ENCODE measurements at regions not wholly inside any gene's neighbourhood (a gene's known extent, or its start where the extent isn't known, plus 50 kb on each side); places are given as distances from the start of the nearest gene placed in this dataset.

GRCh38 chr3:34360713-34361112 lies 562.3 kb downstream of the PDCD6IP start:
- H3K27ac Mint-ChIP-seq = no peak overlapping the region
- peaks cover 46% of the 10 kb centered on the region for H3K9me3 Mint-ChIP-seq
- no peak for DNase-seq
- 0 out of 2 replicates have a peak, but pooled peaks cover 5% of the 10 kb centered on the region for H3K36me3 Mint-ChIP-seq (ENCODE audit: low read depth)
- no peak overlapping the region for H3K4me3 Mint-ChIP-seq
- TF ChIP-seq CTCF (IDR thresholded peaks at IDR 0.05) = no peak
- H3K4me1 Mint-ChIP-seq (ENCODE audit: low read depth) = no peaks in the 10 kb centered on the region
- H3K27me3 Mint-ChIP-seq (ENCODE audit: insufficient read depth) = no peaks in the 10 kb centered on the region

GRCh38 chr3:34361921-34362320 lies 563.5 kb downstream of the PDCD6IP start:
- DNase-seq = no peak
- no peaks in the 10 kb centered on the region for H3K4me1 Mint-ChIP-seq (ENCODE audit: low read depth)
- H3K9me3 Mint-ChIP-seq = peaks cover 41% of the 10 kb centered on the region
- no peaks in the 10 kb centered on the region for H3K27me3 Mint-ChIP-seq (ENCODE audit: insufficient read depth)
- H3K4me3 Mint-ChIP-seq = no peak overlapping the region
- no peak for TF ChIP-seq CTCF (IDR thresholded peaks at IDR 0.05)
- H3K36me3 Mint-ChIP-seq (ENCODE audit: low read depth) = no peaks in the 10 kb centered on the region; the same call in 1 of the 2 replicates
- no peak overlapping the region for H3K27ac Mint-ChIP-seq

- Mint-ChIP-seq H3K36me3 (ENCODE audit: low read depth) (no peaks in the 10 kb centered on the region; the same call in 1 of the 2 replicates), H3K27ac (no peak overlapping the region), H3K4me1 (ENCODE audit: low read depth) (no peaks in the 10 kb centered on the region), H3K9me3 (peaks cover 41% of the 10 kb centered on the region), H3K27me3 (ENCODE audit: insufficient read depth) (no peaks in the 10 kb centered on the region), H3K4me3 (no peak overlapping the region)
- no peak for DNase-seq
- no peak for TF ChIP-seq CTCF (IDR thresholded peaks at IDR 0.05)
Measured at GRCh38 chr3:34362910-34363309, 564.5 kb downstream of the PDCD6IP start.

- H3K9me3 Mint-ChIP-seq = peaks cover 42% of the 10 kb centered on the region
- H3K27me3 Mint-ChIP-seq (ENCODE audit: insufficient read depth) = no peaks in the 10 kb centered on the region
- no peaks in the 10 kb centered on the region; the same call in 1 of the 2 replicates for H3K36me3 Mint-ChIP-seq (ENCODE audit: low read depth)
- no peaks in the 10 kb centered on the region for H3K4me1 Mint-ChIP-seq (ENCODE audit: low read depth)
- no peak for TF ChIP-seq CTCF (IDR thresholded peaks at IDR 0.05)
- no peak overlapping the region for H3K27ac Mint-ChIP-seq
- no peak overlapping the region for H3K4me3 Mint-ChIP-seq
- DNase-seq = no peak
Measured at GRCh38 chr3:34363881-34364280, 565.5 kb downstream of the PDCD6IP start.

- DNase-seq = no peak
- no peak overlapping the region for H3K27ac Mint-ChIP-seq
Measured at GRCh38 chr3:34364335-34364734, 565.9 kb downstream of the PDCD6IP start.

More at GRCh38 chr3:34364335-34364734, 565.9 kb downstream of the PDCD6IP start:
- Mint-ChIP-seq H3K27me3 (ENCODE audit: insufficient read depth) (no peaks in the 10 kb centered on the region), H3K9me3 (peaks cover 46% of the 10 kb centered on the region), H3K4me3 (no peak overlapping the region), H3K36me3 (ENCODE audit: low read depth) (no peaks in the 10 kb centered on the region; the same call in 1 of the 2 replicates), H3K4me1 (ENCODE audit: low read depth) (no peaks in the 10 kb centered on the region)
- TF ChIP-seq CTCF (IDR thresholded peaks at IDR 0.05) = no peak
